Liver (tissue), 8 donors: ENCODE measurements at regions not wholly inside any gene's neighbourhood (a gene's known extent, or its start where the extent isn't known, plus 50 kb on each side); places are given as distances from the start of the nearest gene placed in this dataset.

Experiments
- DNase-seq: peaks from one replicate; pipeline ENCODE4 v3.0.0-alpha.2; 2017; ENCODE audit warnings: low spot score
- H3K27ac ChIP-seq, 2 donors: one replicate each; pipeline ENCODE4 v1.7.0; 2013; ENCODE audit warnings: inconsistent platforms in 2 of 2, low read length in 2 of 2, control low read depth in 1 of 2, low read depth in 1 of 2, mild to moderate bottlenecking in 1 of 2
- H3K27me3 ChIP-seq, 4 donors: one replicate each; pipeline versions ENCODE4 v1.6.1 to v1.7.0; 2013; ENCODE audit warnings: low read length in 3 of 4, inconsistent platforms in 1 of 4, mild to moderate bottlenecking in 1 of 4, moderate library complexity in 1 of 4; ENCODE audit not compliant: control insufficient read depth in 4 of 4, insufficient read depth in 4 of 4
- H3K36me3 ChIP-seq, 4 donors: one replicate each; pipeline versions ENCODE4 v1.6.1 to v1.7.0; 2013; ENCODE audit warnings: low read length in 3 of 4, mild to moderate bottlenecking in 3 of 4, low read depth in 1 of 4, moderate library complexity in 1 of 4; ENCODE audit not compliant: control insufficient read depth in 4 of 4, insufficient read depth in 3 of 4
- H3K4me1 ChIP-seq, 4 donors: one replicate each; pipeline versions ENCODE4 v1.6.1 to v1.7.0; 2013; ENCODE audit warnings: low read length in 3 of 4, mild to moderate bottlenecking in 3 of 4, moderate library complexity in 1 of 4; ENCODE audit not compliant: control insufficient read depth in 4 of 4, insufficient read depth in 4 of 4
- H3K4me3 ChIP-seq, 3 donors: one replicate each; pipeline versions ENCODE4 v1.6.1 to v1.7.0; 2013; ENCODE audit warnings: low read length in 3 of 3, control low read depth in 1 of 3, low read depth in 1 of 3, mild to moderate bottlenecking in 1 of 3
- H3K9ac ChIP-seq, 2 donors: one replicate each; pipeline ENCODE4 v1.7.0; 2013; ENCODE audit warnings: low read length in 2 of 2, mild to moderate bottlenecking in 2 of 2, moderate library complexity in 2 of 2, control low read depth in 1 of 2, low read depth in 1 of 2
- H3K9me3 ChIP-seq, 4 donors: one replicate each; pipeline versions ENCODE4 v1.6.1 to v1.7.0; 2013; ENCODE audit warnings: low read length in 3 of 4; ENCODE audit not compliant: control insufficient read depth in 4 of 4
- ATF3 ChIP-seq: IDR thresholded peaks from 2 replicates; pipeline ENCODE4 v1.6.1; 2016; ENCODE audit warnings: antibody characterized with exemption
- CTCF ChIP-seq: fragments of 150-350 bp; IDR thresholded peaks from 2 replicates; pipeline ENCODE4 v1.5.1; 2017; ENCODE audit warnings: improper control_type of control experiment, low read depth, low read length; ENCODE audit not compliant: missing input control
- FOXA1 ChIP-seq: IDR thresholded peaks from 2 replicates; pipeline ENCODE4 v1.6.1; 2016; ENCODE audit warnings: antibody characterized with exemption
- FOXA2 ChIP-seq: IDR thresholded peaks from 2 replicates; pipeline ENCODE4 v1.6.1; 2016; ENCODE audit warnings: antibody characterized with exemption
- GABPA ChIP-seq, 2 donors: IDR thresholded peaks in 1 of 2; conservative IDR thresholded peaks in 1 of 2; 2 replicates each; pipeline ENCODE4 v1.6.1; 2016; ENCODE audit warnings: antibody characterized with exemption in 2 of 2, mild to moderate bottlenecking in 1 of 2, moderate library complexity in 1 of 2
- HNF4A ChIP-seq, 2 donors: conservative IDR thresholded peaks; 2 replicates each; pipeline ENCODE4 v1.6.1; 2016; ENCODE audit warnings: antibody characterized with exemption in 2 of 2, mild to moderate bottlenecking in 2 of 2
- HNF4G ChIP-seq: IDR thresholded peaks from 2 replicates; pipeline ENCODE4 v1.6.1; 2016; ENCODE audit warnings: antibody characterized with exemption
- JUND ChIP-seq, 2 donors: IDR thresholded peaks; 2 replicates each; pipeline ENCODE4 v1.6.1; 2016; ENCODE audit warnings: antibody characterized with exemption in 2 of 2
- RAD21 ChIP-seq, 2 donors: IDR thresholded peaks; 2 replicates each; pipeline ENCODE4 v1.6.1; 2016; ENCODE audit warnings: antibody characterized with exemption in 2 of 2, mild to moderate bottlenecking in 2 of 2
- REST ChIP-seq: IDR thresholded peaks from 2 replicates; pipeline ENCODE4 v1.6.1; 2016; ENCODE audit warnings: antibody characterized with exemption, mild to moderate bottlenecking
- SP1 ChIP-seq: IDR thresholded peaks from 2 replicates; pipeline ENCODE4 v1.6.1; 2018; ENCODE audit warnings: antibody characterized with exemption, mild to moderate bottlenecking
- TAF1 ChIP-seq: conservative IDR thresholded peaks from 2 replicates; pipeline ENCODE4 v1.6.1; 2016; ENCODE audit warnings: antibody characterized with exemption, mild to moderate bottlenecking
- YY1 ChIP-seq: IDR thresholded peaks from 2 replicates; pipeline ENCODE4 v1.6.1; 2016; ENCODE audit warnings: antibody characterized with exemption, mild to moderate bottlenecking
- ZBTB33 ChIP-seq: IDR thresholded peaks from 2 replicates; pipeline ENCODE4 v1.6.1; 2016; ENCODE audit warnings: antibody characterized with exemption
- WGBS: extraction: QIAGEN DNeasy Blood & Tissue Kit; methylation state at CpG from one replicate; pipeline ENCODE4 v1.1.7; 2013; 5-methylcytosine and 5-hydroxymethylcytosine counted together
- donor health status: healthy.
- donor health status: healthy.
- donor health status: healthy.
- donor health status: healthy.
- donor health status: healthy.

GRCh38 chr16:85391175-85391707 lies 221.9 kb upstream of the GSE1 start:
- Histone ChIP-seq H3K4me1 (peaks cover 3 to 8% (median 6%) of the 10 kb centered on the region in 4 donors), H3K4me3 (no peak overlapping the region), H3K9me3 (no peaks in the 10 kb centered on the region), H3K27me3 (no peaks in the 10 kb centered on the region), H3K36me3 (no peaks in the 10 kb centered on the region), H3K27ac (peak overlapping the region in 1 of 2 donors; percentile 55), H3K9ac (no peak overlapping the region)
- TF ChIP-seq TAF1 (no peak), RAD21 (IDR thresholded peaks at IDR 0.05) (no peak), ATF3 (no peak), HNF4G (no peak), FOXA1 (no peak), REST (no peak), CTCF (no peak), YY1 (no peak), ZBTB33 (no peak), JUND (IDR thresholded peaks at IDR 0.05) (no peak), SP1 (no peak)
- DNase-seq, result no peak
- 81% methylated on average over 14 of the region's 14 CpGs for WGBS

GRCh38 chr16:85391769-85392583 lies 221.1 kb upstream of the GSE1 start:
- Histone ChIP-seq H3K27me3 (no peaks in the 10 kb centered on the region), H3K9me3 (no peaks in the 10 kb centered on the region), H3K4me1 (peaks cover 3 to 8% (median 6%) of the 10 kb centered on the region in 4 donors), H3K36me3 (no peaks in the 10 kb centered on the region), H3K9ac (no peak overlapping the region), H3K27ac (no peak overlapping the region), H3K4me3 (no peak overlapping the region)
- TF ChIP-seq RAD21 (IDR thresholded peaks at IDR 0.05), result no peak
- TF ChIP-seq HNF4A (conservative IDR thresholded peaks at IDR 0.05), result no peak
- TF ChIP-seq ZBTB33, result no peak
- no peak for TF ChIP-seq FOXA2
- TF ChIP-seq CTCF, result no peak
- no peak for TF ChIP-seq GABPA (IDR thresholded peaks at IDR 0.05 in 1 of 2, conservative IDR thresholded peaks at IDR 0.05 in 1 of 2)
- 86% methylated on average over 11 of the region's 11 CpGs for WGBS
- DNase-seq, result no peak
